HG03442 (cell line): ENCODE measurements at regions not wholly inside any gene's neighbourhood (a gene's known extent, or its start where the extent isn't known, plus 50 kb on each side); places are given as distances from the start of the nearest gene placed in this dataset.

Experiments
- ATAC-seq: cut with Tn5 transposase; IDR thresholded peaks from one replicate; pipeline ENCODE4 v1.9.1; 2021; ENCODE audit warnings: mild to moderate bottlenecking, moderate library complexity; ENCODE audit not compliant: unreplicated experiment

- ATAC-seq = no peak
These were observed 381.5 kb upstream of the ETAA1 start for GRCh38 chr2:67015681-67016080.

- ATAC-seq = no peak
These were observed 378.8 kb upstream of the ETAA1 start for GRCh38 chr2:67018301-67018700.

GRCh38 chr2:67032076-67032475 lies 365.1 kb upstream of the ETAA1 start:
- ATAC-seq = no peak

- no peak for ATAC-seq
These were observed 360.7 kb upstream of the ETAA1 start for GRCh38 chr2:67036444-67036843.

- no peak for ATAC-seq
These were observed 359.5 kb upstream of the ETAA1 start for GRCh38 chr2:67037655-67038054.

- no peak for ATAC-seq
These were observed 358.9 kb upstream of the ETAA1 start for GRCh38 chr2:67038195-67038594.

- ATAC-seq = no peak
These were observed 358.1 kb upstream of the ETAA1 start for GRCh38 chr2:67039058-67039457.

- ATAC-seq = no peak
These were observed 357.5 kb upstream of the ETAA1 start for GRCh38 chr2:67039517-67040103.

GRCh38 chr2:67041051-67041450 lies 356.1 kb upstream of the ETAA1 start:
- ATAC-seq = no peak

GRCh38 chr2:67043781-67044478 lies 353.2 kb upstream of the ETAA1 start:
- ATAC-seq = no peak

GRCh38 chr2:67046591-67046990 lies 350.5 kb upstream of the ETAA1 start:
- ATAC-seq = no peak

- ATAC-seq = no peak
These were observed 348.8 kb upstream of the ETAA1 start for GRCh38 chr2:67048314-67048713.

- no peak for ATAC-seq
These were observed 346.5 kb upstream of the ETAA1 start for GRCh38 chr2:67050622-67051021.

GRCh38 chr2:67054728-67055127 lies 342.4 kb upstream of the ETAA1 start:
- no peak for ATAC-seq

GRCh38 chr2:67055387-67056304 lies 341.5 kb upstream of the ETAA1 start:
- no peak for ATAC-seq

GRCh38 chr2:67057123-67057522 lies 340.0 kb upstream of the ETAA1 start:
- no peak for ATAC-seq

- ATAC-seq = no peak
These were observed 339.0 kb upstream of the ETAA1 start for GRCh38 chr2:67057901-67058703.

- no peak for ATAC-seq
These were observed 332.1 kb upstream of the ETAA1 start for GRCh38 chr2:67065046-67065445.

GRCh38 chr2:67066782-67067181 lies 330.4 kb upstream of the ETAA1 start:
- no peak for ATAC-seq

GRCh38 chr2:67067656-67068055 lies 329.5 kb upstream of the ETAA1 start:
- no peak for ATAC-seq

- ATAC-seq = no peak
These were observed 326.3 kb upstream of the ETAA1 start for GRCh38 chr2:67070826-67071225.
